ENCODE measurements at regions not wholly inside any gene's neighbourhood (a gene's known extent, or its start where the extent isn't known, plus 50 kb on each side); places are given as distances from the start of the nearest gene placed in this dataset.
"Not testable (repeated sequence)": the region's sequence is repeated elsewhere in the genome, so short reads cannot be mapped to it uniquely, and the experiment has no call there.

DNA sequence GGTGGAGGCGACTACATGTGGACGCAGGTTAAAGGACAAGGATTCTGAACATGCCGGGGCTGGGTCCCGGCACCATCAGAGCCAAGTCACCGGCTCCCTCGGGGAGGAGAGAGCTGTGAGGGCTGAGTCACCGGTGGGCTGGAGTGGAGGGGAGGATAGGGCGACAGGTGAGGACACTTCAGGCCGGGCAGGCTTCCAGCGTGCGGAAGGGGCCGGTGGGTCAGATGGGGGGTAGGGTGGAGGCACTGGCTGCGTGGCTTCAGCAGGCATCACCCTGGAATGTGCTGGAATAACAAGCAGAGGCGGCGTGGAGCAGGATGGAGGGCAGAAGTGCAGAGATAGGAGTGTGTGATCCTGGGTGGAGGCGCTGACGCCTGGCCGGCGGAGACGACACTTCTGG is 4435.3 kb upstream of the TPTE start:
- CTCF ChIA-PET, result not testable (repeated sequence)

DNA sequence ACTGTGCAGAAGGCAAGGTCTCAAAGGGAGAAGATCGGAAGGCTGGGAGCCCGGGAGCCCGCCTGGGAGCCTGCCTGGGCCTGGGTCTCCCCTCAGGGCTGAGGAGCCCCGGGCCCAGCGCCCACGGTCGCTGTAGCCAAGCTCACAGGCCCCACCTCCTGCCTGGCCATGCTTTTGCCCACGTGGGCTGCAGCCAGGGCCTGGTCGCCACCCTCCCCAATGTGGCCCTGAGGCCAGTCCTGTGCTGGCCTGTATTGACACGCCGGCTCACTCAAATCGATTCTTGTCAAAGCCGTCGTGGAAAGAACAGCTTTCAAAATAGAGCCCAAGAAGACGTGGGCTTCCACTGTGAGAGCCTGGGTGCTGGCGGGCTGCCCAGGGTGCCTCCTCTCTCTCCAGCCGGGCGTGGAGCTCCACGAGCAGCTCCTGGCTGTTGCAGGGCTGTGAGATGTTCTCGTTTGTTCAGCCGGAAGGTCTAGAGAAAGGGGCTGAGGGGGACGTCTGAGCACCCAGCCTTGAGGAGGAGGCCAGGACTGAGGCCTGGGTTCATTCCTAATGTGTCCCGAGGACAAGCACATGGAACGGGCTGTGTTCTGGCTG is 4433.7 kb upstream of the TPTE start:
- H3K36me3 Mint-ChIP-seq (ENCODE audit: low read depth); H3K4me1 Mint-ChIP-seq (ENCODE audit: low read depth); CTCF ChIA-PET; H3K27ac Mint-ChIP-seq; DNase-seq; H3K9me3 Mint-ChIP-seq; POLR2A ChIA-PET; H3K27me3 Mint-ChIP-seq; ATAC-seq; H3K4me3 Mint-ChIP-seq; intact Hi-C loops (cut with micrococcal nuclease): not testable (repeated sequence)

More for the DNA sequence above, 4435.3 kb upstream of the TPTE start:
- H3K4me3 Mint-ChIP-seq; H3K36me3 Mint-ChIP-seq (ENCODE audit: low read depth); DNase-seq; H3K4me1 Mint-ChIP-seq (ENCODE audit: low read depth); ATAC-seq; H3K27me3 Mint-ChIP-seq; POLR2A ChIA-PET; intact Hi-C loops (cut with micrococcal nuclease); H3K27ac Mint-ChIP-seq; H3K9me3 Mint-ChIP-seq: not testable (repeated sequence)

DNA sequence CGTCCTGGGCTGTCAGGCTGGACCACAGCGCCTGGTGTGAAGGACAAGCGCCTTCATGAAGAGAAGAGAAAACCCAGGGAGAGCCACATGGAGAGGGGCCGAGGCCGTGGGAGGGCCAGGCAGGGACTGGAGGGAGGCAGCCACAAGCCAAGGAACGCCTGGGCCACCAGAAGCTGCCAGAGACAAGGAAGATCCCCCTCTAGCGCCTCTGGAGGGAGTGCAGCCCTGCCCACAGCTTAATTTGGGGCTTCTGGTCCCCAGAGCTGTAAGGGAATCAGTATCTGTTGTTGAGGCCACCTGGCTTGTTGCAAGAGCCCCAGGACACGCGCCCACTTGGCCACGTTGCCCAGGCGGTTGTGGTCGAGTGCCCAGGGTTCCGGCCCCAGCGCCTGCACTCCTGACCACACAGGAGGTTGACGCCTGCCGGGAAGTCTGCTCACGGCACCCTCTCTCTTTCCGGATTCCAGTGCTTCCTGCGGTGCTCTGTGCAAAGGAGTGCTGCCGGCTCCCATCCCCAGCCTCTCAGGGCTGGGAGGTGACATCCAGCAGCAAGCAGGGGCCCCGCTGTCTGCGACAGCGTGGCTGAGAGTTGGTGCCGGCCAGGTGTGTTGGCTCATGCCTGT is 4431.0 kb upstream of the TPTE start:
- H3K4me3 Mint-ChIP-seq; POLR2A ChIA-PET; H3K4me1 Mint-ChIP-seq (ENCODE audit: low read depth); CTCF ChIA-PET; H3K27me3 Mint-ChIP-seq; DNase-seq; H3K9me3 Mint-ChIP-seq; intact Hi-C loops (cut with micrococcal nuclease); H3K36me3 Mint-ChIP-seq (ENCODE audit: low read depth); H3K27ac Mint-ChIP-seq: not testable (repeated sequence)
- peak; percentile 34 for ATAC-seq

DNA sequence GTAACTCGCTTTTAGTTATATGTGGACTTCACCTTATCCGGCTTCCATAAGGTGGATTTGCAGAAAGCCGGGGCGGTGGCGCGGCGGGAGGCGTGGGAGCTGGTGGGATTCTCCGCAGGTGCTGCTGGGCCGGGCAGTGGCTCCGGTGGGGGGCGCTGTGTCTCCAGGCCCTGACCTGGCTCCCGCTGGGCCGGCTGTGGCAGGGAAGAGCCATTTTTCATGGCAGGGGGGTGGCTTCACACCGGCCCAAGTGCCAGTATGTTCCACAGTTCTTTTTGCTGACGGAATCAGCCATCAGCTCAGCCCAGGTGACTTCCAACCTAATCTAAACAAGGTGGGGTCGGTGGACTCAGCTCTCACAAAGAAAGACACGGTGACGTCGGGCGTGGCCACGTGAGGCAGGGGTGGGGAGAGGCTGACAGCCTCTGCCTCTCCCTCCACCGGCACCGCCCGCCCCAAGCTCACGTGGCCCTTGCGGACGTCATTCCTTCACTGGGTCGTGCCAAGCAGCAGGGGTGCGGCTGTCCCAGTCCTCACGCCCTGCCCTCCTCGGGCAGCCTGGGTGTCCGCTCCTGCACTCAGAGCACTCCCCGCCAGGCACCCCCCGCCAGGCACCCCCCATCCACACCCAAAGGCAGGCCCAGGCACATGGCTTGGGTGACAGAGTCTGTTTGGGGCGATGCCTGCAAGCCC is 4429.9 kb upstream of the TPTE start:
- ATAC-seq; H3K4me1 Mint-ChIP-seq (ENCODE audit: low read depth); H3K27ac Mint-ChIP-seq; H3K9me3 Mint-ChIP-seq; H3K27me3 Mint-ChIP-seq; intact Hi-C loops (cut with micrococcal nuclease); H3K36me3 Mint-ChIP-seq (ENCODE audit: low read depth); DNase-seq; POLR2A ChIA-PET; CTCF ChIA-PET; H3K4me3 Mint-ChIP-seq: not testable (repeated sequence)

DNA sequence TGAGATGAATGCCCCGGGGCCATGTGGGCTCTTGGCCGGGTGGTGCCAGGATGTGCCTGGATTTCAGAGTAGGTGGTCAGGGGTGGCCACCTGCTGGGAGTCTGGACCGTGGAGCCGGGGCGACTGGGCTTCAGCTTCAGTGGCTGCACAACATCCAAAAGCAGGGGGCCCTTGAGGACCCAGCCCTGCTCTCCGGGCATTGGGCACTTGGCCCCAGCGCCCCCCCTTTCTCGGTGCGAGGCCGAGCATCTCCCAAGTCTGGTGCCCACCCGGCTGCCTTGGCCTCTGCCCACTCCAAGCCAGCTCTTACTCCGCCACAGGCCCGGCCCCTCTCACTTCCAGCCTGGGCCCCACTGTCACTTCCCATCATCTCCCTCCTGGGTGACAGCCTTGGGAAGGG is 4429.0 kb upstream of the TPTE start:
- CTCF ChIA-PET; H3K4me1 Mint-ChIP-seq (ENCODE audit: low read depth); H3K9me3 Mint-ChIP-seq; H3K27ac Mint-ChIP-seq; DNase-seq; intact Hi-C loops (cut with micrococcal nuclease); H3K36me3 Mint-ChIP-seq (ENCODE audit: low read depth); H3K27me3 Mint-ChIP-seq; H3K4me3 Mint-ChIP-seq; ATAC-seq; POLR2A ChIA-PET: not testable (repeated sequence)

DNA sequence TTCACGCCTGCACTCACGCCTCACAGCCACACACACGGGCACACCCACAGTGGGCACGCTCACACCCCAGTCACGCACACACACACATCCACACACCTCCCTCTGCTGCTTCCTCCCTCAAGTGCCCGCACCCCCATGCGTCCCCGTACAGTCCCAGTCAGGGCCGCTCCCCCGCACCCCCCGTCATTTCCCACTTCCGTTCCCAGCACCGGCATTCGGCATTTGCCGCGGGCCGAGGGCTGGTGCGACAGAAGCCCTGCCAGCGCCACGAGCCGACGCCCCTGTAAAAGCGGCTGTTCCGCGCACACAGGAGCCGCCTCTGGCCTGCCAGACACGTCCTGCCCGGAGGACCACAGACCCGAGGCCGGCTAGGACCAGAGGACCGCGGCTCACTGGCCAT is 4428.0 kb upstream of the TPTE start:
- H3K36me3 Mint-ChIP-seq (ENCODE audit: low read depth); H3K4me1 Mint-ChIP-seq (ENCODE audit: low read depth); H3K27ac Mint-ChIP-seq; H3K27me3 Mint-ChIP-seq; POLR2A ChIA-PET; intact Hi-C loops (cut with micrococcal nuclease); H3K4me3 Mint-ChIP-seq; H3K9me3 Mint-ChIP-seq; CTCF ChIA-PET: not testable (repeated sequence)
- peak; percentile 49 for ATAC-seq
- DNase-seq, result peak; percentile 8

DNA sequence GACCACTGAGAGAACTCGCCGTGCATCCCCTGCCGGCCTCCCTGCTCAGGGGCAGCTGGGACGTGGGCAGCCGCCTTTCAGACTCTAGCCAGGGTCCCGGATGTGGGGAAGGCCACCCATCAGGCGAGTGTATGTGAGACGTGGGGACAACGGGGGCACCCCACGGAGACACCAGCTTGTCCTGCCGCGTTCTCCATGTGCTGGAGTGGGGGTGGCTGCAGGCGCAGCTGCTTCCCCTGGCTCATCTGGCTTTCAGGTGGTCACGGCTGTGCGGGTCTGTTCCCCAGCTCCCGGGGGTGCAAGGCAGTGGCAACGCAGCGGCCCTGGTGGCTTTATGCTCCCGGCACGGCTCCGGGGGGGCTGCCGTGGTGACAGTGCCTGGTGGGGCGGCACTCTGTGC is 4427.5 kb upstream of the TPTE start:
- H3K27ac Mint-ChIP-seq; H3K4me3 Mint-ChIP-seq; DNase-seq; H3K4me1 Mint-ChIP-seq (ENCODE audit: low read depth); H3K9me3 Mint-ChIP-seq; intact Hi-C loops (cut with micrococcal nuclease); POLR2A ChIA-PET; CTCF ChIA-PET; H3K36me3 Mint-ChIP-seq (ENCODE audit: low read depth); H3K27me3 Mint-ChIP-seq; ATAC-seq: not testable (repeated sequence)

DNA sequence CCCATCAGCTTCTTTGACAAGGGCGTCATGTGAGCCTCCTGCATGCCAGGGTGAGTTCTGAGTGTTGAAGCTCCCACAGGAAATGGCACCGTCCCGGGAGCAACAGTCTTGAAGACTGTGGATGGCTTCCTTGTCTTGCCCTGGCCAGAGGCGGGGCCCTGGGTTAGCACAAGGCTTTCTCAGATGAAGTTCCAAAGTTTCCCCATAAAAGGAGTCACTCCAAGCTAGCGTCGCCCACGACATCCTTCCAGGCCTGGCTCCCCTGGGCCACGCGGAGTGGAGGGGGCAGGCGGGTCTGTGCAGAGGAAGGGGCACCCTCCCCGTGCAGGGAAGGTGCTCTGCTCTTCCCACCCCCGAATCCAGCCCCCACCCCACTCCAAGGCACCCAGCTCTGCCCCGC is 4426.1 kb upstream of the TPTE start:
- ATAC-seq; POLR2A ChIA-PET; H3K27me3 Mint-ChIP-seq; CTCF ChIA-PET; H3K9me3 Mint-ChIP-seq; H3K27ac Mint-ChIP-seq; intact Hi-C loops (cut with micrococcal nuclease); H3K4me3 Mint-ChIP-seq; H3K4me1 Mint-ChIP-seq (ENCODE audit: low read depth); DNase-seq; H3K36me3 Mint-ChIP-seq (ENCODE audit: low read depth): not testable (repeated sequence)

DNA sequence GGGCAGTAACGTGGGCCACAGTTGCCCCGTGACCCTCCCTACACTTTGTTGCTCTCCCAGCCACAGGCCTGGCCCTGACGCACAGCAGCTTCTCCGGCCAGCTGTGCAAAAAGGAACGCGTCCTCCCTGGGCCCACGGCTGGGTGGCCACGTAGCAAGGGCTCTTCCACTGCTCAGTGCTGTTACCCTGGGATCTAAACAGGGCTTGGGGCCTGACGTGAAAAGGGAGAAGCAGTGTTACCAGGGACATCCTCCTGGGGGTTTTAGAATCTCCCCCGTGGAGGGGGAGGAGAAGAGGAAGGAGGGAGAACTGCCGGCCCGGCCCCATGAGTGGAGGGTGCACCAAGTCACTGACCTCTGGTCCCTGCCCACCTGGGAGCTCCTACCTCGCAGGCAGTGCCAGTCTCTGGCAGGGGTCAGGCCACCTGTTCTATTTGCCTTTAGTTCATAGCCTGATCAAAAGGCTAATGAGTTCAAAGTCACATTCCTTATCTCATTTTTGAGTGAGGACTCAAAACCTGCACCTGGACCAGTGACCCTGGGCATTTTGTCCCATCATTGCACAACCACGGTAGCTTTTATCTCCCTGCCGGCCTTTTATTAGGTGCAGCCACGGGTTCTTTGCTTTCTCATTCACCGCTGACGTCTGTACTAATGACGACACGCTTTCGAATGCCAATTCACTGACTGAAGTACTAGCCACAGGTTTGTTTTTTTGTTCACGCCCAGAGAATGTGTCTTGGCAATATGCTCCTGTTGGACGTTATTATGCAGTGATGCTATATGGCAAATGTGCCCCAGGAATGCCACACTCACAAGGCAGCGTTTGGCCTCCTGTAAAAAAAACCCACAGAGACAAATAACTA is 4424.6 kb upstream of the TPTE start:
- H3K27me3 Mint-ChIP-seq; H3K4me1 Mint-ChIP-seq (ENCODE audit: low read depth); ATAC-seq; H3K9me3 Mint-ChIP-seq; H3K4me3 Mint-ChIP-seq; DNase-seq; CTCF ChIA-PET; POLR2A ChIA-PET; H3K27ac Mint-ChIP-seq; intact Hi-C loops (cut with micrococcal nuclease); H3K36me3 Mint-ChIP-seq (ENCODE audit: low read depth): not testable (repeated sequence)

DNA sequence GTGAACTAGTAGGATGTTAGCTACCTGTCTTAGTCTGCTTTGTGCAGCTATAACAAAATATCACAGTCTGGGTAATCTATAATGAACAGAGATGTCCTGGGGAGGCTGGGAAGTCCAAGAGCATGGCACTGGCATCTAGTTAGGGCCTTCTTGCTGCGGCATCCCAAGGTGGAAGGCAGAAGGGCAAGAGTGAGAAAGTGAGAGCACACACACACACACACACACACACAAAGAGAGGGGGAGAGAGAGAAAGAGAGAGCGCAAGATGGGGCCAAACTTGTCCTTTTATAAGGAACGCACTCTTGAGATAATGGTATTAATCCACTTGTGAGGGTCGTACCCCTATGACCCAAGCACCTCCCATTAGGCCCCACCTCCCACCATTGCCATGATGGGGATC is 4423.6 kb upstream of the TPTE start:
- H3K27ac Mint-ChIP-seq; DNase-seq; ATAC-seq; POLR2A ChIA-PET; H3K4me3 Mint-ChIP-seq; H3K9me3 Mint-ChIP-seq; H3K27me3 Mint-ChIP-seq; H3K4me1 Mint-ChIP-seq (ENCODE audit: low read depth); CTCF ChIA-PET; intact Hi-C loops (cut with micrococcal nuclease); H3K36me3 Mint-ChIP-seq (ENCODE audit: low read depth): not testable (repeated sequence)

DNA sequence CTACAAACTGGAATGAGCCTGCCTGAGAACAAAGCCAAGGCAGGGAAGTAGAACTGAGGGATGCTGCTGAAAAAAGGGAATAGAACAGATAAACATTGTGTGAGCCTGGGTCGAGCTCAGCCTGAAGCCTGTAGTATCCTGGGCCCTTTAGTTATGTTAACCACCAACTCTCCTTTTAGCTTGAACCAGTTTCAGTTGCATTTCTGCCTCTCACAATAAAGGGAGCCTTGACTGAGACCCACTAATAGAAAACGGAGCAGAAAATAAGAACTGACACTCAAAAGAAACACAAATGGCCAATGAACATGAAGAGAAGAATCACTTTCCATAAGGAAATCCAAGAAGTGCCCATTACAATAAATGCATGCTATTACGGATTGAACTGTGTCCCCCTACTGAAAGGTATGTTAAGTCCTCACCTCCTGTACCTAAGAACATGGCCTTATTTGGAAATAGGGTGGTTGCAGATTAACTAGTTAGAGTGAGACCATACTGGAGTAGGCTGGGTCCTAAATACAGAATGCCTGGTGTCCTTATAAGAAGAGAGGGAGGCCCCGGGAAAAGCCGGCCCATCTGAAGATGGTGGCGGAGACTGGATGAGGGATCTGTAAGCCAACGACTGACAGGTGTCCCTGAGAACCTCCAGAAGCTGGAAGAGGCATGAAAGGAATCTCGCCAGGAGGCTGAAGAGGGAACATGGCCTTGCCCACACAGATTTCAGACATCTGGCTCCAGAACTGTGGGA is 4423.0 kb upstream of the TPTE start:
- DNase-seq; intact Hi-C loops (cut with micrococcal nuclease); H3K4me1 Mint-ChIP-seq (ENCODE audit: low read depth); H3K9me3 Mint-ChIP-seq; H3K36me3 Mint-ChIP-seq (ENCODE audit: low read depth); CTCF ChIA-PET; H3K27me3 Mint-ChIP-seq; ATAC-seq; H3K27ac Mint-ChIP-seq; H3K4me3 Mint-ChIP-seq; POLR2A ChIA-PET: not testable (repeated sequence)
